ENCODE measurements at regions not wholly inside any gene's neighbourhood (a gene's known extent, or its start where the extent isn't known, plus 50 kb on each side); places are given as distances from the start of the nearest gene placed in this dataset.
"Not testable (repeated sequence)": the region's sequence is repeated elsewhere in the genome, so short reads cannot be mapped to it uniquely, and the experiment has no call there.

- not testable (repeated sequence) for DNase-seq
These were observed 251.4 kb upstream of the GK2 start for GRCh38 chr4:79659308-79659870.

DNA sequence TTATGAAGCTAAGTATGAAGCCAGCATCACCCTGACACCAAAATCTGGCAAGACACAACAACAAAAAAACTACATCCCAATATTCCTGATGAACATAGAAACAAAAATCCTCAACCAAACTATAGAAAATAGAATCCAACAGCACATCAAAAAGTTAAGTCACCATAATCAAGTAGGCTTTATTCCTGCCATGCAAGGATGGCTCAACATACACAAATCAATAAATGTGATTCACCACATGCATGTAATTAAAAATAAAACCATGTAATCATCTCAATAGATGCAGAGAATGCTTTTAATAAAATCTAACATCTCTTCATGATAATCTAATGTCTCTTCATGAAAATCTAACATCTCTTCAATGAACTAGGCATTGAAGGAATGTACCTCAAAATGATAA, 249.4 kb upstream of the GK2 start:
- no peak for DNase-seq

GRCh38 chr4:79653871-79654270, 245.8 kb upstream of the GK2 start:
- DNase-seq, result no peak

- no peak for DNase-seq
These were observed 244.7 kb upstream of the GK2 start for GRCh38 chr4:79652738-79653137.

DNA sequence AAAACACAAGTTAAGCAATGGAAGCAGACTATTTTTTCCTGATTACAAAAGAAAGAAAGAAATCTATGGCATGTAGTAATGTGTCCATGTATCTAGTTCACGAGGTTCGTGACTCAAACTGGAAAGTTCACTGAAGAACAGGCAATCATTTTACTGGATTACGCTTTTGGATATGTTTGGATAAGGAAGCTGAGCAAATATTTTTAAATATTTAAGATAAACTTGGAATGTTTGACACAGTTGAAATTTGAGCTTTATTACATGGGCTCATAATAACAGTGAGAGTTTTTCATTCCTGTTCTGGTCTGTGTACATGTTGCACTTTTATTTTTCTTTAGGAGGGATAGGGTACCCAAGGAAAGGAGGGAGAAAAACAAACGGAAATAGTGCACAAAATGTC, 244.2 kb upstream of the GK2 start:
- no peak for DNase-seq

GRCh38 chr4:79651456-79651855, 243.4 kb upstream of the GK2 start:
- DNase-seq, result no peak

DNA sequence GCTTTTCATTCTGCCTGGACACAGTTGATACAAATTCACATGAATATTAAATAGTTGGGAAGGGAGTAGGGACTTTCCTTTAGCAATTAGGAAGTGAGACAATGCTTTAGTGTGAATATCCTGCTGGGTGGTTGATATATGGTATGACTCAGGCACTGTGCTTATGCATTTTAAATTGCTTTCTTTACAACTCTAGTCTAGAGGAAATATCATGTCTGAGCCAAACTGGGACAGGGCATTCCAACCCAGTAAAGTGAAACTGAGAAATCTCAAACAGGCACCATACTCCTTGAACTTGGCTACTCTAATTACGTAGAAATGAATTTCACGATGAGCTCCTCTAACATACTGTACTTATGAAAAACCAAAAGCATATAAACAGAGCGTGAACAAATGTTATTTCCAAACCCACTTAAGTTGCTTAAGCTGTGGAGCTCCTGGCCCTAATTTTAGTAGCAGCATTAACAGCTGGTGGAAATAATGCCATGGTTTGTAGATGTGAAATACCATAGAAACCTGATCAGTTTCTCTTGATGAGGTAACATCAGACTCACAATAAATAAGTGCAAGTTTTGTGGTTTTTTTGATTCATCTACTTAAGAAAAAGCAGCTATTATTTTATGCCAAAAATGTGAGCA, 242.9 kb upstream of the GK2 start:
- no peak for DNase-seq

DNA sequence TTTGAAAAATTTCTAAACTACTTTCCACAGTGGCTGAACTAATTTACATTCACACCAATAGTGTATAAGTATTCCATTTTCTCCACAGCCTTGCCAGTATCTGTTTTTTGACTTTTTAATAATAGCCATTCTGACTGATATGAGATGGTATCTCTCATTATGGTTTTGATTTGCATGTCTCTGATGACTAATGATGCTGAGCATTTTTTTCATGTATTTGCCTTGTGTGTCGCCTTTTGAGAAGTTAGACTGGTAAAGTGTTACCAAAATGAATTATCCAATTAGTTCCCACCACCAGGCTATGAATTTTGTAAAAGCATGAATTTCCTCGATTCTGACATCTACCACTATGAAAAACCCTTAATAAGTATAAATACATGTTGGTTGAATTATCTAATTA, 242.2 kb upstream of the GK2 start:
- no peak for DNase-seq

DNA sequence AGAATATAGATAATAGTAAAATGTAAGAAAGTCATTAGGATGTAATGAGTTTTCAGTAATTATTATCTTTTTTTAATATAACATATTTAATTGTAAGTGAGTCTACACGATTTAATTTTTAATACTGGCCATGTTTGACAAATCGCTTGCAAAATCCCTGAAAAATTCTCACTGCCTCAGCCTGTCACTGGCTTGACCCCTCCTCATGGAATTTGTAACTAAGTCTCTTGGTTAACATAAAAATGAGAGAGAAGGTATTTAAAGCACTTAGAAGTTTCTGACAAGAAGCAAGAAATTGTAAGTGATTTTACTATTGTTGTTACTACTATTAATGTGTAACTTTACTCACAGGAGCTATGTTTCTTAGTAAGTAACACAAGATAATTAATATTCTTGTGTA, 237.9 kb upstream of the GK2 start:
- DNase-seq, result no peak

GRCh38 chr4:79638735-79639134, 230.7 kb upstream of the GK2 start:
- no peak for DNase-seq

DNA sequence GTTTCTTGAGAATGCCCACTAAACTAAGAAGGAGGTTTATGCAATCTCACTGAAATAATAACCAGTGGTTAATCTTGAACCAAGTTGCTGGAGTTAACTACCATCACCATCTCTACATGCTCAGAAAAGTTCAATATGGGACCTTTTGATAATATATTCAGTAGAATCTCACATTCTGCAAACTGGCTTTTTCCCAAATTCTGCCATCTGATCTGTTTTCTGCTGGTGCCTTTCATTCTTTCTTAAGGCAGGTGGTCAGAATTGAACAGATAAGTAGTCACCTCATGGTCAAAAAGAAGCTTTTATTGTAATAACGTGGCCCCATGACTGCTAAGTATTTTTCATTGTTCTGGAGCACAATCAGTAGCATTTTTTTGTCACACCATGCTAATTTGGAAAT, 229.0 kb upstream of the GK2 start:
- no peak for DNase-seq

DNA sequence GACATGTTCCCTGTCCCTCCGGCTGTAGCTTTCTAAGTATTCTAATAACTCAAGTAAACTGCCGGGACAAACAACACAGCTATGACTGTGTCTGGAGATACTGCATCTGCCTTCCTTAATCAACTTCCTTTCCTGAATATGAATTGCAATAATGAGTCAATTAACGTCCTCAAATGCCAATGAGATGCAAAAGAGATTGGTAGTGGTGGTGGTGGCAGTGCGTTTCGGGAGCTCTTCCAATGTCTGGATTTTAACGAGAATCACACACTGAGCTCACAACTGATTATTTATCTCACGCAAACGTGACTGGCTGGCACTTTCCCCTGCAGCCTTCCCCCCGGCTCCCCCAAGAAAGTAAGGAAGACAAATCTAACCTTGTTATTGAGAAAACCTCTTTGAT, 226.1 kb upstream of the GK2 start:
- DNase-seq, result no peak

DNA sequence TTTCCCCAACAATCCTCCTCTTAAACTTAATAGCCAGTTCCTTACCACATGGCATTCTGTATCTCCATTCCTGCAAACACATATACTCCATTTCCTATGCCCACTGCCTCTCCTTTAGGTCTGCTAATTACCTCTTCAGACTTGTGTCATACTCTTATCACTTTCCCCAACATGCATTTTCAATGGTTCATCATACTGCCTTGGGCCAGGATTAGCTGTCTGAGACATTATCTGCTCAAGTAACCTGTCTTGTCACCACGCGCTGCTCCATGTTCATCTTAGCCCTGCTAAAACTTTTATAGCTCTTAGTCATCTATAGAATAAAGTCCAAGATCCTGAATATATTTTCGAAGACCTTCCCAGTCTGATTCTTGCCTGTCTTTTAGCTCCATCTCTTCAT, 224.1 kb upstream of the GK2 start:
- no peak for DNase-seq

DNA sequence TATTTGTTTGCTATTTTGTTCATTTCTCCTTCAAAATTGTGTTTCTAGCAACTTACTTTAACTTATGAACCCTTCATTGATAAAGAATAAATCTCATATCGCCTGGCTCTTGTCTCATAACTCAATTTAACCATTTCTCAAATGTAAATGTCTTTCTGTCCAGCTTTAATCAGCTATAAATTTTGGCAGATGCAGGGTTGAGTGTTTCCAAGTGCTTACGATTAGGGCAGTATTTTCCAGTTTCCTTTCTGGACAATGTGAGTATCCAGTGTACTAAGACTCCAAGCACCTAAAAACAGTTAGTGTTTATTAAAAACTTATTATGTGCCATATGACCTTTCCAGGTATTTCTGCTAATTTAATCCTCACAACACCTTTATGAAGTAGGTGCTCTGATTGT, 218.6 kb upstream of the GK2 start:
- DNase-seq, result no peak

DNA sequence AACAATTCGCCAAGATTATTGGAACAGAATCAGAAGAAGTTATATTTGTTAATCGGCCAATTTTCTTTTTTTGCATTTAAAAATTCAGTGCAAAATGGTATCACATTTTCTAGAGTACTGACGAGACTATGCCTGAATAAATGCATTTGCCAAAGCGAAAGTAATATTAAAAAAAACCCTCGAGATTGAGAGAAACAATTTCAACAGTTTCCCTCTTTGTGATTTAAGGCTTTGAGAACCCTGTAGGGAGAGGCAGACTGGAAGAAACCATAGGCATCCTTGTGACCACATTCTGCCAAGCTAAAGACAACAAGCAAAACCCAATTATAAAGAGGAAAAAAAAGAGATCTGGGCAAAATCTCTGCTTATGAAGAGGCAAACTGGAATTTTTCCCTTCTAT, 218.1 kb upstream of the GK2 start:
- DNase-seq, result no peak

- DNase-seq, result no peak
These were observed 217.3 kb upstream of the GK2 start for GRCh38 chr4:79625361-79625760.

DNA sequence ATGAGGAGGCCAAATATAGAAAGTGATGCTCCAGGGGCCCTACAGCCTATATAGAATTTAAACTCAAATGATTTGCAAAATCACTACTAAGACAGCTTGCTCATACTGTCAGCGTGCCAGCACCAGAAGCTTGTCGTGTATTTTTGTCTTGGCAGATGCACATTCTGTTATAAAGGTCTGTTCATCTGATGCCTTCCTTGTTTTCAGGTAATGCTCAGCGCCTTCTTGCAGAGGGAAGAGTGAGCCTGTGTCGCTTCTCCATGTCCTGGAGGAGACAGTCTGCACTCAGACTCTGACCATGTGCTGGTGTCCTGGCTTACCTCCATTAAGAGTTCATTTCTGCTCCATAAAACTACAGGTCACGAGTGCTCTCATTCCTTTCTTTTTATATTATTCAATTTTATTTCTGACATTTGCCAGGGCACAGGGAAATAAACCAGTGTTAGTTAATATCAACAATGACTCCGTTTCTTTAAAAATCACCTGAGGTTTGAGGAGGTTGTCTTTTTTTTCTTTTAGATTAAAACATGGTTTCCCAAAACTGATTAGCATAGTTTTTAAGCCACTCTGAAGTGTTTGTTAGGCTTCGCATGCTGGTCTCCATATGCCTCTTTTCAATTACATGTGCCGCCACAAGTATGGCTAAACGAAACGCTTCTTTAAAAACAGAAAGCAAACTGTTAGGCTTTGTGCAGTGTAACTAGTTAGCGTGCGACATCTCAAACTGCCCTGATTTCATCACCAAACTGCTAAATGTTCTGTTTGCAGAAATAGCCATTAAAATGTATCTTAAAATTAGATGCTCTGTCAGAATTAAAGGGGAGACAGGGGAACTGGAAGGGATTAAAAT, 215.2 kb upstream of the GK2 start:
- no peak for DNase-seq

DNA sequence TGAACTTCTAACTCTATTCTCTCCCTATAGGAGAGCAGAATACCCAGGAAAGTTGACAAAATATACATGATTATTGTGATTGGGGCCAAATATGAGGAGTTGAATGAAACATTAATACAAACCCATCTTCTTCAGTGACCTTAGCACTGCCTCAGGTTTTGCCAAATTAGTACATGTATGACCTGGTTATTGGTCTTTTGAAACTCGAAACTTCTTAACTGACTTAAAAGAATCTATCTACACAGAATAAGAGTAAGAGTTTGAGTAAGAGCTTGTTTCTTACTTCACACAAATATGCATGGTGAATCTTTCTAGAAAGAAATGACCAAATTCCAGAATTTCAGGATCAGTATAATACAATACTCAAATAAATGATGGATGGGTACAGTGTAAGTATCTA, 213.0 kb upstream of the GK2 start:
- DNase-seq, result no peak

- DNase-seq, result no peak
These were observed 212.6 kb upstream of the GK2 start for GRCh38 chr4:79620617-79621016.

- DNase-seq, result no peak
These were observed 205.4 kb upstream of the GK2 start for GRCh38 chr4:79613269-79613935.

GRCh38 chr4:79611026-79611425, 203.0 kb upstream of the GK2 start:
- no peak for DNase-seq

DNA sequence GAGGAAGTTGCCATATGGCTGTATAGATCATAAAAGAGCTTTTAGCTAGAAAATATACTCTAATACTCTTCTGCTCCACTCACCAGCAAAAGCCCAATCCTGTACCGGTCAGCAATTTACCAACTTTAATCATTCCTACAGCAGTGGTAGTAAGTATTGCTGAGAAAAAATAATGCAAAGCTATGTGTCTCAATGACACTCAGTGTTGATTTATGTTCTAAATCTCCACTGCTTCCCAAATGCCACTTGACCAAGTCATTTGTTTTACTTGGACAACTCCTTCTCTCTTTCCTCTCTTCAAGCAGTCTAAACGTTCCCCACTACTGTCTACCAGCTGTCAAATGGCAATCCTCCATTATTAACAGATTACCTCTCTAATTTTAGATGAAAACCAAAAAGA, 201.8 kb upstream of the GK2 start:
- no peak for DNase-seq

DNA sequence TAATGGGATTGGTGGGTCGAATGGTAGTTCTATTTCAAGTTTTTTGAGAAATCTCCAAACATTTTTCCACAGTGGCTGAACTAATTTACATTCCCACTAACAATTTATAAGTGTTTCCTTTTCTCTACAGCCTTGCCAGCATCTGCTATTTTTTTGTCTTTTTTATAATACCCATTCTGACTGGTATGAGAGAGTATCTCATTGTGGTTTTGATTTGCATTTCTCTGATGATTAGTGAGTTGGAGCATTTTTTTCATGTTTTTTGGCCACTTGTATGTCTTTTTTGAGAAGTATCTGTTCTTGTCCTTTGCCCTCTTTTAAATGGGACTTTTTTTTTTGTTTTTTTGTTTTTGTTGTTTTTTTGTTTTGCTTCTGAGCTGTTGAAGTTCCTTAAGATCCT, 200.0 kb upstream of the GK2 start:
- DNase-seq, result no peak

DNA sequence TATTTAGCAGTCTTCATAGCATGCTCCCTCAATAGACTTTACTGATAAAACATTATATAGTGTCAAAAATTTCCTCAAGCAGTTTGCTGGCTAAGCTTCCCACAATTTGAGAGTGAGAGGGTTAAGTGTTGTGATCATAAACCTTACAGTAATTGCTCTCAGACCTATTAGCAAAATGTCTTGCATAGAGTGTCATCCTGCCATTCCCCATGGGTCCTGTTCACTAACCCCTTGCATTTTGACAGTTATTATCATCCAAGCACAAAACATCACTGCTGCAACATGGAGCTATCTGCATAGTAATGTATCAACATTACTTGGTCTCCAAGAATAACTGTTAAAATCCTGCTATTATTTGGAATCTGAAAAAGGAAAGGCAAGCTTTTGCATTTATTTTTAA, 196.1 kb upstream of the GK2 start:
- DNase-seq, result no peak

All from NCI-H2029 (cell line).